Adrenal gland (tissue), 9 donors: ENCODE measurements at regions not wholly inside any gene's neighbourhood (a gene's known extent, or its start where the extent isn't known, plus 50 kb on each side); places are given as distances from the start of the nearest gene placed in this dataset.
A peak's percentile ranks its signal among the peaks of the same experiment; 100 is the strongest.

Experiments used
- DNase-seq, 7 donors: peaks; one replicate each; pipeline ENCODE4 v3.0.0-alpha.2; 2019 to 2020
- H3K27ac ChIP-seq, 5 donors: fragments of 200-600 bp; sonication (generic) in 4 of 5; 1 replicate in 3 of 5; 2 replicates in 2 of 5; pipeline versions ENCODE4 v1.5.1 to v1.8.0; 2016 to 2020; ENCODE audit warnings: mild to moderate bottlenecking in 1 of 5
- H3K27me3 ChIP-seq: fragments of 200-600 bp; 2 replicates; pipeline ENCODE4 v1.8.0; 2021
- H3K36me3 ChIP-seq, 2 donors: fragments of 200-600 bp; replicated peaks in 1 of 2; 1 replicate in 1 of 2; 2 replicates in 1 of 2; pipeline versions ENCODE4 v1.5.1 to v1.8.0; 2018 to 2022
- H3K4me1 ChIP-seq, 2 donors: fragments of 200-600 bp; replicated peaks in 1 of 2; 1 replicate in 1 of 2; 2 replicates in 1 of 2; pipeline versions ENCODE4 v1.5.1 to v1.8.0; 2018 to 2021
- H3K4me3 ChIP-seq, 4 donors: fragments of 200-600 bp; sonication (generic) in 3 of 4; one replicate each; pipeline ENCODE4 v1.5.1; 2016 to 2018
- H3K9me3 ChIP-seq, 3 donors: fragments of 200-600 bp; sonication (generic) in 1 of 3; replicated peaks in 1 of 3; 1 replicate in 2 of 3; 2 replicates in 1 of 3; pipeline versions ENCODE4 v1.5.1 to v1.8.0; 2016 to 2021
- POLR2A ChIP-seq, 2 donors: fragments of 450-650 bp; IDR thresholded peaks; one replicate each; pipeline ENCODE4 v1.6.1; 2017; ENCODE audit warnings: antibody characterized with exemption in 2 of 2, mild to moderate bottlenecking in 2 of 2, moderate library complexity in 1 of 2
- WGBS, 4 donors: extraction: QIAGEN DNeasy Blood & Tissue Kit in 2 of 4; methylation state at CpG; one replicate each; pipeline versions ENCODE4 v1.1.5 to v1.1.7; 2013 to 2017; 5-methylcytosine and 5-hydroxymethylcytosine counted together
- intact Hi-C, 2 donors: fragments of 100-400 bp; cut with DNase I; formaldehyde crosslinking; loops; one replicate each; pipeline versions ENCODE4 v1.14.1 to v1.15.0; 2022 to 2023
- TF ChIP-seq, protein P1 (sequence below), 6 experiments: fragments of 450-650 bp in 4 of 6; fragments of 200-600 bp in 2 of 6; sonication (generic) in 1 of 6; IDR thresholded peaks; 1 replicate in 5 of 6; 2 replicates in 1 of 6; pipeline versions ENCODE4 v1.5.1 to v1.8.0; 2016 to 2021; ENCODE audit warnings: antibody characterized with exemption in 6 of 6, mild to moderate bottlenecking in 2 of 6, moderate library complexity in 1 of 6
- donor health status: healthy with polysubstance abuse.
- donor health status: Bipolar disorder and iron deficiency.
- donor health status: DM: yes; HTN: yes; CAD: no.
- donor health status: DM: no; HTN: no; CAD: no.
- donor health status: DM: no; HTN: no; CAD: no.

DNA sequence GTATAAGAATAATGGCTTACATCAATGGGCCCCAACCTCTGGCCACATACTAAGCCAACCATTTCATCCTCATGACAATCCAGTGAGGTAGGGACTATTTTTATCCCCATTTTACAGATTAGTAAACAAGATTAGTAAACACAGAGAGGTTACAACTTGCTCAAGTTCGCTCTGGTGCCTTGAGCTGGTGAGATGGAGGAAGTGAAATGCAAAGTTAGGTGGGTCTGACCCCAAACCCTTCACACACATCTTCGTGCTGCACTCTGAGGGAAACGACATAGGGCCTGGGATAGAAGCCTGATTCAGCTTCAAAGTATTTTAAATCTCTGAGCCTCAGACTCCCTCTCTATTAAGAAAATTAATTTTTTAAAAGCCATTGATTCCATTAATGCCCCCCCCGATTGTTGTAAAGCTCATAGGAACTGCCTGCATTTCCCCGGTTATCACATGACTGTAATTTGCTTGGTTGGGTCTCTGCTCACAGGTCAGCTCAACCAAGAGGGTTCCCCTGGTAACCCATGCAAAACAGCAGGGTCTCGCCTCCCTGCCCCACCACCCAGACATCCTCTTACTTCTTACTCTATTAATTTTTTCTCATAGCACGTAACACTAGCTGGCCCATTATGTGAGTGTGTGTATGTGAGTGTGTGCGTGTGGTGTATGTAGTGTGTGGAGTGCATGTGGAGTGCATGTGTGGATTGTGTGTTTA is 221.2 kb downstream of the MAFB start:
- H3K27ac ChIP-seq, result no peak overlapping the region
- TF ChIP-seq, protein P1, sequence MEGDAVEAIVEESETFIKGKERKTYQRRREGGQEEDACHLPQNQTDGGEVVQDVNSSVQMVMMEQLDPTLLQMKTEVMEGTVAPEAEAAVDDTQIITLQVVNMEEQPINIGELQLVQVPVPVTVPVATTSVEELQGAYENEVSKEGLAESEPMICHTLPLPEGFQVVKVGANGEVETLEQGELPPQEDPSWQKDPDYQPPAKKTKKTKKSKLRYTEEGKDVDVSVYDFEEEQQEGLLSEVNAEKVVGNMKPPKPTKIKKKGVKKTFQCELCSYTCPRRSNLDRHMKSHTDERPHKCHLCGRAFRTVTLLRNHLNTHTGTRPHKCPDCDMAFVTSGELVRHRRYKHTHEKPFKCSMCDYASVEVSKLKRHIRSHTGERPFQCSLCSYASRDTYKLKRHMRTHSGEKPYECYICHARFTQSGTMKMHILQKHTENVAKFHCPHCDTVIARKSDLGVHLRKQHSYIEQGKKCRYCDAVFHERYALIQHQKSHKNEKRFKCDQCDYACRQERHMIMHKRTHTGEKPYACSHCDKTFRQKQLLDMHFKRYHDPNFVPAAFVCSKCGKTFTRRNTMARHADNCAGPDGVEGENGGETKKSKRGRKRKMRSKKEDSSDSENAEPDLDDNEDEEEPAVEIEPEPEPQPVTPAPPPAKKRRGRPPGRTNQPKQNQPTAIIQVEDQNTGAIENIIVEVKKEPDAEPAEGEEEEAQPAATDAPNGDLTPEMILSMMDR (IDR thresholded peaks at IDR 0.05), result no peak
- TF ChIP-seq POLR2A (IDR thresholded peaks at IDR 0.05), result no peak
- WGBS, 4 donors, result 87 to 92% (median 89%) methylated on average over 8 of the region's 8 CpGs
- no peaks in the 10 kb centered on the region for H3K27me3 ChIP-seq
- DNase-seq, result no peak
- H3K4me1 ChIP-seq, result no peaks in the 10 kb centered on the region
- H3K9me3 ChIP-seq, result no peaks in the 10 kb centered on the region
- no peaks in the 10 kb centered on the region for H3K36me3 ChIP-seq
- intact Hi-C loops, result no loop called here
- H3K4me3 ChIP-seq, result no peak overlapping the region

DNA sequence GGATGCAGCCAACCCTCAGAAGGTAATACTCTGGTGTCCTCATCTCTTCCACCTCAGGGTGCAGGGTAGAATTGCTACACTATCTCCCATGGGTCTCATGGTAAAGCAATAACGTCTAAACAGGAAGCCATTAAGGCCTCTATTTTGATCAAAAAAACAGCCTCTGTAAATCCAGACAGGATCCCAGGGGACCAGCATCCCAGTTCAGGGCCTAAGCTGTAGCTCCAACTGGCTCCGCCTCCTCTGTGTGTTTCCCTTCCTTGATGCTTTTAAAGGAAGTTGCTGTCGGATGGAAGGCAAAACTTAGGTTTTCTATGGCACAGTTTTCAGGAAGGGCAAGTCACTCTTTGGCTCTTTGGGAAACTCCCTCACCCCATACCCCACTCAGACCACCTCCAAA is 222.0 kb downstream of the MAFB start:
- Histone ChIP-seq H3K27me3 (no peaks in the 10 kb centered on the region), H3K36me3 (no peaks in the 10 kb centered on the region), H3K9me3 (no peaks in the 10 kb centered on the region), H3K4me1 (no peaks in the 10 kb centered on the region), H3K4me3 (no peak overlapping the region), H3K27ac (no peak overlapping the region)
- TF ChIP-seq, protein P1 (IDR thresholded peaks at IDR 0.05), result no peak
- TF ChIP-seq POLR2A (IDR thresholded peaks at IDR 0.05), result no peak
- 48 to 61% (median 60%) methylated on average over 3 of the region's 3 CpGs for WGBS, 4 donors
- peak in 1 of 7 donors; percentile 12 for DNase-seq
- intact Hi-C loops, result no loop called here

DNA sequence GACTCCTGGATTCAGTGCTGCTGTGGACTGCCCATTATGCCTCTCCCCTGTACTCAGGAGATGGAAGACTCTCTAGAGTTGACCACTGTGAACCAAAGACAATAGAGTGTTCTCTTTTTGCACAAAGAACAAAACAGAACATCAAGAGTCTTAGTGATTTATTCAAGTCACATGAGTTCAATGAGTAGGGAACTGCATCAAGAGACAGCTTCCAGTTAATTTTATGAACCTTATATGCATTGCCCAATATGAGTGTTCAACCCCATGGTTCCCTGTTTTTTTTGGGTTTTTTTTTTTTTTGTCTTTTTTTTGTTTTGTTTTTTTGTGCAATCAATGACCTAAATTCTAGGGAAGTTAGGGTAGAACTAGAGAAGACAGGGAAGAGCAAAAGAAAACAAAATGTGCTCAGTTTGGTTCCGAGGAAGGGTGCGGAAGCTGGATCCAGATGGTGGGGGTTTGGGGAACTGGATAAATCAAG is 224.3 kb downstream of the MAFB start:
- peak overlapping the region in 1 of 5 donors; percentile 74 for H3K27ac ChIP-seq
- DNase-seq, result peak in 1 of 7 donors; percentile 24
- WGBS, 4 donors, result 77 to 93% (median 90%) methylated on average over 2 of the region's 2 CpGs
- intact Hi-C loops, result no loop called here
- no peak overlapping the region for H3K4me3 ChIP-seq
- H3K27me3 ChIP-seq, result no peaks in the 10 kb centered on the region
- H3K36me3 ChIP-seq, result no peaks in the 10 kb centered on the region
- no peaks in the 10 kb centered on the region for H3K9me3 ChIP-seq
- H3K4me1 ChIP-seq, result no peaks in the 10 kb centered on the region
- no peak for TF ChIP-seq POLR2A (IDR thresholded peaks at IDR 0.05)
- TF ChIP-seq, protein P1 (IDR thresholded peaks at IDR 0.05), result no peak

DNA sequence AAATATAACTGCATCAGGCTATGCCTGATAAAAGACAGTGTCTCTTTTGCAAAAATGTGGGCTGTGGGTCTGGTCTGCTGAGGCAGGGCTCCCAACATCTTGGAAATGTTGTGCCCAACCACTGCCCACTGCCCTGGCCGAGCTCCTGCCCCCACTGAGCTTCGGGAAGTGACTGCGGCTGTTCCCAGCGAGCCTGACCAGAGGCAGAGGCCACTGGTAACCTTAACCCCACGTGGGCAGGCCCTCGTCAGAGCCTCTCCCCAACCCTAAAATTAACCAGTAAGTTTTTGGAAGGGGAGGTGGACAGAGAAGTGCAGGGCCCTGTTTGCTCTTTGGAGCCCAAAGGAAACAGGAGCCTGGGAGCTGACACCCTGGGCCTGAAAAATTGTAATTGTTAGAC is 225.9 kb downstream of the MAFB start:
- 59 to 86% (median 81%) methylated on average over 2 to 6 of the region's 6 CpGs for WGBS, 4 donors
- Histone ChIP-seq H3K27me3 (no peaks in the 10 kb centered on the region), H3K36me3 (no peaks in the 10 kb centered on the region), H3K27ac (peak overlapping the region in 2 of 5 donors; percentile 61 to 74), H3K4me1 (no peaks in the 10 kb centered on the region), H3K9me3 (no peaks in the 10 kb centered on the region), H3K4me3 (no peak overlapping the region)
- TF ChIP-seq, protein P1 (IDR thresholded peaks at IDR 0.05), result no peak
- TF ChIP-seq POLR2A (IDR thresholded peaks at IDR 0.05), result no peak
- intact Hi-C loops, result no loop called here
- peak in 5 of 7 donors; percentile 24 to 49 (median 34) for DNase-seq
